GM23338 (cell line): ENCODE measurements at regions not wholly inside any gene's neighbourhood (a gene's known extent, or its start where the extent isn't known, plus 50 kb on each side); places are given as distances from the start of the nearest gene placed in this dataset.

Experiments used
- ATAC-seq: fragments of 200-7000 bp; cut with Tn5 transposase; 3 replicates; pipeline ENCODE4 v1.9.1; 2020
- DNase-seq: peaks from one replicate; pipeline ENCODE4 v3.0.0-alpha.2; 2015; ENCODE audit warnings: low spot score
- H2AFZ ChIP-seq: fragments of 200-600 bp; sonication (generic); 2 replicates; pipeline ENCODE4 v1.8.0; 2016; ENCODE audit warnings: antibody characterized with exemption, mild to moderate bottlenecking, moderate library complexity
- H3F3A ChIP-seq: fragments of 200-600 bp; sonication (generic); replicated peaks from 2 replicates; pipeline ENCODE4 v1.8.0; 2017; ENCODE audit warnings: antibody characterized with exemption, mixed run types, low read depth
- H3K27ac ChIP-seq: fragments of 200-600 bp; sonication (generic); 2 replicates; pipeline ENCODE4 v1.6.1; 2016; ENCODE audit warnings: low read depth
- H3K27me3 ChIP-seq: fragments of 200-600 bp; sonication (generic); 2 replicates; pipeline ENCODE4 v1.8.0; 2016; ENCODE audit warnings: mild to moderate bottlenecking, mixed run types, moderate library complexity; ENCODE audit not compliant: insufficient read depth
- H3K36me3 ChIP-seq: fragments of 200-600 bp; sonication (generic); 2 replicates; pipeline ENCODE4 v1.8.0; 2016; ENCODE audit warnings: mild to moderate bottlenecking; ENCODE audit not compliant: insufficient read depth
- H3K4me1 ChIP-seq: fragments of 200-600 bp; sonication (generic); 2 replicates; pipeline ENCODE4 v1.8.0; 2016; ENCODE audit warnings: mild to moderate bottlenecking, moderate library complexity; ENCODE audit not compliant: insufficient read depth
- H3K4me2 ChIP-seq: fragments of 200-600 bp; sonication (generic); 2 replicates; pipeline ENCODE4 v1.7.1; 2017; ENCODE audit warnings: mixed run types
- H3K4me3 ChIP-seq: fragments of 200-600 bp; sonication (generic); 2 replicates; pipeline ENCODE4 v1.6.1; 2016; ENCODE audit warnings: mixed run types
- H3K79me2 ChIP-seq: fragments of 200-600 bp; sonication (generic); replicated peaks from 2 replicates; pipeline ENCODE4 v1.8.0; 2017; ENCODE audit warnings: mild to moderate bottlenecking; ENCODE audit not compliant: insufficient read depth
- H3K9me2 ChIP-seq: fragments of 200-600 bp; sonication (generic); 2 replicates; pipeline ENCODE4 v1.8.0; 2017; ENCODE audit not compliant: insufficient read depth
- H4K20me1 ChIP-seq: fragments of 200-600 bp; sonication (generic); replicated peaks from 2 replicates; pipeline ENCODE4 v1.8.0; 2017; ENCODE audit warnings: mild to moderate bottlenecking; ENCODE audit not compliant: insufficient read depth
- H3K27ac Mint-ChIP-seq: 2 replicates; pipeline ENCODE4 v1.8.0; 2020; ENCODE audit warnings: inconsistent platforms, mild to moderate bottlenecking, moderate library complexity, mixed read lengths
- H3K27me3 Mint-ChIP-seq: 3 replicates; pipeline ENCODE4 v1.8.0; 2022; ENCODE audit warnings: low read depth, mild to moderate bottlenecking, moderate library complexity, mixed read lengths, inconsistent platforms; ENCODE audit not compliant: insufficient read depth, poor library complexity
- H3K36me3 Mint-ChIP-seq: 3 replicates; pipeline ENCODE4 v1.8.0; 2021; ENCODE audit warnings: low read depth, mild to moderate bottlenecking, inconsistent platforms, moderate library complexity, mixed read lengths
- H3K4me1 Mint-ChIP-seq: 3 replicates; pipeline ENCODE4 v1.8.0; 2020; ENCODE audit warnings: mild to moderate bottlenecking, inconsistent platforms, mixed read lengths
- H3K4me3 Mint-ChIP-seq: 3 replicates; pipeline ENCODE4 v1.8.0; 2021; ENCODE audit warnings: moderate library complexity, mild to moderate bottlenecking, inconsistent platforms, mixed read lengths
- H3K9me3 Mint-ChIP-seq: 3 replicates; pipeline ENCODE4 v1.8.0; 2020; ENCODE audit warnings: moderate library complexity, mild to moderate bottlenecking, inconsistent platforms, mixed read lengths
- CREB1 ChIP-seq: fragments of 250-450 bp; sonication (Bioruptor Pico); IDR thresholded peaks from 2 replicates; pipeline ENCODE4 v1.5.0; 2020; ENCODE audit warnings: low read depth, mild to moderate bottlenecking, moderate library complexity
- EZH2 ChIP-seq: fragments of 200-600 bp; sonication (generic); IDR thresholded peaks from one replicate; pipeline ENCODE4 v1.8.0; 2017; ENCODE audit warnings: antibody characterized with exemption, mild to moderate bottlenecking, low read depth; ENCODE audit not compliant: unreplicated experiment
- EZH2phosphoT487 ChIP-seq: fragments of 200-600 bp; sonication (generic); IDR thresholded peaks from one replicate; pipeline ENCODE4 v1.8.1; 2018; ENCODE audit warnings: antibody characterized with exemption; ENCODE audit not compliant: unreplicated experiment
- JUNB ChIP-seq: IDR thresholded peaks from one replicate; pipeline ENCODE4 v1.6.1; 2016; ENCODE audit warnings: antibody characterized with exemption; ENCODE audit not compliant: unreplicated experiment
- POLR2AphosphoS5 ChIP-seq: IDR thresholded peaks from 2 replicates; pipeline ENCODE4 v1.6.1; 2016; ENCODE audit warnings: antibody characterized with exemption, low read depth
- STAT1 ChIP-seq: IDR thresholded peaks from one replicate; pipeline ENCODE4 v1.6.1; 2016; ENCODE audit warnings: antibody characterized with exemption; ENCODE audit not compliant: unreplicated experiment
- TF ChIP-seq, protein P1 (sequence below), 2 experiments: fragments of 200-600 bp in 1 of 2; sonication (generic) in 1 of 2; conservative IDR thresholded peaks; 2 replicates each; pipeline versions ENCODE4 v1.5.1 to v1.6.1; 2016 to 2017; ENCODE audit warnings: antibody characterized with exemption in 2 of 2, low read depth in 2 of 2, mild to moderate bottlenecking in 2 of 2, moderate library complexity in 1 of 2
- TF ChIP-seq, protein P2 (sequence below): fragments of 250-450 bp; sonication (Bioruptor Pico); IDR thresholded peaks from 2 replicates; pipeline ENCODE4 v1.5.0; 2020; ENCODE audit warnings: mild to moderate bottlenecking, moderate library complexity

DNA sequence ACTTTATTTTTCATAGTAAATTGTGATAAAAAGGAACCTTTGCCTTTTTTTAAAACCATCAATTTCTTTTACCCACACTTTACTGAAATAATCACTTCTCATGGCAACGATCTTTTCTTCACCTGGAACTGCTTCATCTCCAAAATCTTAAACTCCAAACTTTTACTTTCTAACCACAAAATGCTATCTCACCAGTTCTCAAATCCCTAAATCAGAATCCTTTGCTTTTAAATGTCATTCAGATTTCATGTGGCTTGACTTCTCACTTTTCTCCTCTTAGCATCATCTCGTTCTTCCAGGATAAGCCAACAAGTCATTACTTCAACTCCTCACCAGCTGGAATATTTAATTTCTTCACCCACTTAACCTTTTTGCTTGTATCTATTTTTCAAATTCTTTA is 284.3 kb upstream of the RASGEF1B start:
- Histone ChIP-seq H3F3A (no peaks in the 10 kb centered on the region), H3K36me3 (no peaks in the 10 kb centered on the region), H4K20me1 (no peaks in the 10 kb centered on the region), H3K27ac (no peak overlapping the region), H3K4me1 (no peaks in the 10 kb centered on the region), H3K27me3 (no peaks in the 10 kb centered on the region), H2AFZ (no peak overlapping the region), H3K79me2 (no peaks in the 10 kb centered on the region), H3K9me2 (no peaks in the 10 kb centered on the region), H3K4me3 (no peak overlapping the region), H3K4me2 (no peak overlapping the region)
- Mint-ChIP-seq H3K27me3 (no peaks in the 10 kb centered on the region), H3K4me3 (no peak overlapping the region), H3K27ac (no peak overlapping the region), H3K9me3 (no peaks in the 10 kb centered on the region), H3K36me3 (no peaks in the 10 kb centered on the region), H3K4me1 (no peaks in the 10 kb centered on the region; the same call in 2 of the 3 replicates)
- DNase-seq = no peak
- no peak for ATAC-seq
- TF ChIP-seq EZH2 = no peak
- no peak for TF ChIP-seq POLR2AphosphoS5
- TF ChIP-seq JUNB = no peak

DNA sequence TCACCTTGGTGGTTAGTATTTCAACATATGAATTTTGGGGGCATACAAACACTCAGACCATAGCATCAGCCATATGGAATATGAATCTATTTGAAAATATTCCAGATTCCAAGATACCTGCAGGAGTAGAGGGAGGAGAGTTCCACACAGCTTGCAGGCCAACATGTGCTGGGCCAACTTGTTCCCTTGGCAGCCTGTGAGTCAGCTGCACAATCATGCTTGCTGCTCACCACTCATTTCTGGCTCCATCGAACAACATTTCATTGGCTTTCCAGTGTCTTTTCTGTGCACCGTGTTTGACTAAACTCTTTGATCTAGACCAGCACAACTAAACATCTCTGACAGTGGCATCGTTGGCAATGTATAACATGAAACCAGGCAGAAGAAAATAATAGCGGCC is 282.5 kb upstream of the RASGEF1B start:
- Histone ChIP-seq H3K27me3 (no peaks in the 10 kb centered on the region), H3K4me2 (no peak overlapping the region), H2AFZ (no peak overlapping the region), H3K79me2 (no peaks in the 10 kb centered on the region), H4K20me1 (no peaks in the 10 kb centered on the region), H3K9me2 (peaks cover 8% of the 10 kb centered on the region; the same call in 1 of the 2 replicates), H3K36me3 (no peaks in the 10 kb centered on the region), H3F3A (no peaks in the 10 kb centered on the region), H3K4me1 (no peaks in the 10 kb centered on the region), H3K27ac (no peak overlapping the region), H3K4me3 (no peak overlapping the region)
- Mint-ChIP-seq H3K27ac (no peak overlapping the region), H3K4me3 (no peak overlapping the region), H3K4me1 (no peaks in the 10 kb centered on the region; the same call in 2 of the 3 replicates), H3K27me3 (no peaks in the 10 kb centered on the region), H3K9me3 (no peaks in the 10 kb centered on the region), H3K36me3 (no peaks in the 10 kb centered on the region)
- no peak for TF ChIP-seq JUNB
- TF ChIP-seq CREB1 (CRISPR knock-in tag) = no peak
- no peak for TF ChIP-seq EZH2phosphoT487
- TF ChIP-seq, protein P1, sequence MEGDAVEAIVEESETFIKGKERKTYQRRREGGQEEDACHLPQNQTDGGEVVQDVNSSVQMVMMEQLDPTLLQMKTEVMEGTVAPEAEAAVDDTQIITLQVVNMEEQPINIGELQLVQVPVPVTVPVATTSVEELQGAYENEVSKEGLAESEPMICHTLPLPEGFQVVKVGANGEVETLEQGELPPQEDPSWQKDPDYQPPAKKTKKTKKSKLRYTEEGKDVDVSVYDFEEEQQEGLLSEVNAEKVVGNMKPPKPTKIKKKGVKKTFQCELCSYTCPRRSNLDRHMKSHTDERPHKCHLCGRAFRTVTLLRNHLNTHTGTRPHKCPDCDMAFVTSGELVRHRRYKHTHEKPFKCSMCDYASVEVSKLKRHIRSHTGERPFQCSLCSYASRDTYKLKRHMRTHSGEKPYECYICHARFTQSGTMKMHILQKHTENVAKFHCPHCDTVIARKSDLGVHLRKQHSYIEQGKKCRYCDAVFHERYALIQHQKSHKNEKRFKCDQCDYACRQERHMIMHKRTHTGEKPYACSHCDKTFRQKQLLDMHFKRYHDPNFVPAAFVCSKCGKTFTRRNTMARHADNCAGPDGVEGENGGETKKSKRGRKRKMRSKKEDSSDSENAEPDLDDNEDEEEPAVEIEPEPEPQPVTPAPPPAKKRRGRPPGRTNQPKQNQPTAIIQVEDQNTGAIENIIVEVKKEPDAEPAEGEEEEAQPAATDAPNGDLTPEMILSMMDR (conservative IDR thresholded peaks at IDR 0.05; ENCODE audit: low read depth in 2 of 2) = no peak
- DNase-seq (no peak), ATAC-seq (no peak)

DNA sequence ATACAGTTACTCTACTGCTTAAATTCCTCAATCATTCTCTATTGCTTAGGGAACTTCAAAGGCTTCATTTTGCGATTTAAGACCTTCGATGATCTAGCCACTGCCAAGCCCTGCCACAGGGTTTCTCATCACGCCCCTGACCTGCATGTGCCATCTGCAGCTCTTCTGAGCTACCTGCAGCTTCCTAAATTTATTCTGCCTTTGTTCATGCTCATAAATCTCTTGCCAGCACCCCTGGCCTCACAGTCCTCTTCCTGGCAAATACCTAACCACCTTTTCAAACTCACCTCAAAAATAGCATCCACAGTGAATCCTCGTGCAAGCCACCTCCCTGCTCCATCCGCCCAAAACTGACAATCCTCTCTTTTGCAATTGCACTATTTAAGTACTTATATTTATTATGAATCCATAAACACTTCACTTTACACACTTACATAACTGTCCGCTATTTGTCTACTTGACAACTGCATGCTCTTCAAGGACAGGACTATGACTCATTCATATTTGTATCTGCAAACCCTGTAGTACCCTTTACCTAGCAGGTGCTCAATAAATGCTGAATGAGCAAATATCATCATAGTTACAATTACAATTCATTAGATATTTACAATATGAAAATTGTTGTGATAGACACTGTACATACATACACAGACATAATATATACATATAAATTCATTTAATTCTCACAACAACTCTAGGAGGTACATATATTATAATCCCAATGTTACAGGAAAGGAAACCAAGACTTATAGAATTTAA is 280.0 kb upstream of the RASGEF1B start:
- no peak overlapping the region for H3K4me2 ChIP-seq
- no peak overlapping the region for H2AFZ ChIP-seq
- no peak overlapping the region for H3K27ac Mint-ChIP-seq
- no peaks in the 10 kb centered on the region for H3K9me3 Mint-ChIP-seq
- H3K4me1 Mint-ChIP-seq = no peaks in the 10 kb centered on the region
- peaks cover 8% of the 10 kb centered on the region; the same call in 1 of the 2 replicates for H3K9me2 ChIP-seq
- no peaks in the 10 kb centered on the region for H4K20me1 ChIP-seq
- no peaks in the 10 kb centered on the region for H3K4me1 ChIP-seq
- no peak overlapping the region for H3K4me3 Mint-ChIP-seq
- DNase-seq (no peak), ATAC-seq (no peak)
- no peaks in the 10 kb centered on the region for H3K36me3 Mint-ChIP-seq
- H3K4me3 ChIP-seq = no peak overlapping the region
- no peaks in the 10 kb centered on the region for H3K79me2 ChIP-seq
- H3K27ac ChIP-seq = no peak overlapping the region
- H3K36me3 ChIP-seq = no peaks in the 10 kb centered on the region
- no peaks in the 10 kb centered on the region for H3F3A ChIP-seq
- H3K27me3 Mint-ChIP-seq = no peaks in the 10 kb centered on the region
- H3K27me3 ChIP-seq = no peaks in the 10 kb centered on the region
- TF ChIP-seq, protein P2, sequence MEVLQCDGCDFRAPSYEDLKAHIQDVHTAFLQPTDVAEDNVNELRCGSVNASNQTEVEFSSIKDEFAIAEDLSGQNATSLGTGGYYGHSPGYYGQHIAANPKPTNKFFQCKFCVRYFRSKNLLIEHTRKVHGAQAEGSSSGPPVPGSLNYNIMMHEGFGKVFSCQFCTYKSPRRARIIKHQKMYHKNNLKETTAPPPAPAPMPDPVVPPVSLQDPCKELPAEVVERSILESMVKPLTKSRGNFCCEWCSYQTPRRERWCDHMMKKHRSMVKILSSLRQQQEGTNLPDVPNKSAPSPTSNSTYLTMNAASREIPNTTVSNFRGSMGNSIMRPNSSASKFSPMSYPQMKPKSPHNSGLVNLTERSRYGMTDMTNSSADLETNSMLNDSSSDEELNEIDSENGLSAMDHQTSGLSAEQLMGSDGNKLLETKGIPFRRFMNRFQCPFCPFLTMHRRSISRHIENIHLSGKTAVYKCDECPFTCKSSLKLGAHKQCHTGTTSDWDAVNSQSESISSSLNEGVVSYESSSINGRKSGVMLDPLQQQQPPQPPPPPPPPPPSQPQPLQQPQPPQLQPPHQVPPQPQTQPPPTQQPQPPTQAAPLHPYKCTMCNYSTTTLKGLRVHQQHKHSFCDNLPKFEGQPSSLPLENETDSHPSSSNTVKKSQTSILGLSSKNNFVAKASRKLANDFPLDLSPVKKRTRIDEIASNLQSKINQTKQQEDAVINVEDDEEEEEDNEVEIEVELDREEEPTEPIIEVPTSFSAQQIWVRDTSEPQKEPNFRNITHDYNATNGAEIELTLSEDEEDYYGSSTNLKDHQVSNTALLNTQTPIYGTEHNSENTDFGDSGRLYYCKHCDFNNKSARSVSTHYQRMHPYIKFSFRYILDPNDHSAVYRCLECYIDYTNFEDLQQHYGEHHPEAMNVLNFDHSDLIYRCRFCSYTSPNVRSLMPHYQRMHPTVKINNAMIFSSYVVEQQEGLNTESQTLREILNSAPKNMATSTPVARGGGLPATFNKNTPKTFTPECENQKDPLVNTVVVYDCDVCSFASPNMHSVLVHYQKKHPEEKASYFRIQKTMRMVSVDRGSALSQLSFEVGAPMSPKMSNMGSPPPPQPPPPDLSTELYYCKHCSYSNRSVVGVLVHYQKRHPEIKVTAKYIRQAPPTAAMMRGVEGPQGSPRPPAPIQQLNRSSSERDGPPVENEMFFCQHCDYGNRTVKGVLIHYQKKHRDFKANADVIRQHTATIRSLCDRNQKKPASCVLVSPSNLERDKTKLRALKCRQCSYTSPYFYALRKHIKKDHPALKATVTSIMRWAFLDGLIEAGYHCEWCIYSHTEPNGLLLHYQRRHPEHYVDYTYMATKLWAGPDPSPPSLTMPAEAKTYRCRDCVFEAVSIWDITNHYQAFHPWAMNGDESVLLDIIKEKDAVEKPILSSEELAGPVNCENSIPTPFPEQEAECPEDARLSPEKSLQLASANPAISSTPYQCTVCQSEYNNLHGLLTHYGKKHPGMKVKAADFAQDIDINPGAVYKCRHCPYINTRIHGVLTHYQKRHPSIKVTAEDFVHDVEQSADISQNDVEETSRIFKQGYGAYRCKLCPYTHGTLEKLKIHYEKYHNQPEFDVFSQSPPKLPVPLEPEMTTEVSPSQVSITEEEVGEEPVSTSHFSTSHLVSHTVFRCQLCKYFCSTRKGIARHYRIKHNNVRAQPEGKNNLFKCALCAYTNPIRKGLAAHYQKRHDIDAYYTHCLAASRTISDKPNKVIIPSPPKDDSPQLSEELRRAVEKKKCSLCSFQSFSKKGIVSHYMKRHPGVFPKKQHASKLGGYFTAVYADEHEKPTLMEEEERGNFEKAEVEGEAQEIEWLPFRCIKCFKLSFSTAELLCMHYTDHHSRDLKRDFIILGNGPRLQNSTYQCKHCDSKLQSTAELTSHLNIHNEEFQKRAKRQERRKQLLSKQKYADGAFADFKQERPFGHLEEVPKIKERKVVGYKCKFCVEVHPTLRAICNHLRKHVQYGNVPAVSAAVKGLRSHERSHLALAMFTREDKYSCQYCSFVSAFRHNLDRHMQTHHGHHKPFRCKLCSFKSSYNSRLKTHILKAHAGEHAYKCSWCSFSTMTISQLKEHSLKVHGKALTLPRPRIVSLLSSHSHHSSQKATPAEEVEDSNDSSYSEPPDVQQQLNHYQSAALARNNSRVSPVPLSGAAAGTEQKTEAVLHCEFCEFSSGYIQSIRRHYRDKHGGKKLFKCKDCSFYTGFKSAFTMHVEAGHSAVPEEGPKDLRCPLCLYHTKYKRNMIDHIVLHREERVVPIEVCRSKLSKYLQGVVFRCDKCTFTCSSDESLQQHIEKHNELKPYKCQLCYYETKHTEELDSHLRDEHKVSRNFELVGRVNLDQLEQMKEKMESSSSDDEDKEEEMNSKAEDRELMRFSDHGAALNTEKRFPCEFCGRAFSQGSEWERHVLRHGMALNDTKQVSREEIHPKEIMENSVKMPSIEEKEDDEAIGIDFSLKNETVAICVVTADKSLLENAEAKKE = no peak
- TF ChIP-seq STAT1 (no peak), EZH2 (no peak)
